ENCODE measurements at regions not wholly inside any gene's neighbourhood (a gene's known extent, or its start where the extent isn't known, plus 50 kb on each side); places are given as distances from the start of the nearest gene placed in this dataset.

DNA sequence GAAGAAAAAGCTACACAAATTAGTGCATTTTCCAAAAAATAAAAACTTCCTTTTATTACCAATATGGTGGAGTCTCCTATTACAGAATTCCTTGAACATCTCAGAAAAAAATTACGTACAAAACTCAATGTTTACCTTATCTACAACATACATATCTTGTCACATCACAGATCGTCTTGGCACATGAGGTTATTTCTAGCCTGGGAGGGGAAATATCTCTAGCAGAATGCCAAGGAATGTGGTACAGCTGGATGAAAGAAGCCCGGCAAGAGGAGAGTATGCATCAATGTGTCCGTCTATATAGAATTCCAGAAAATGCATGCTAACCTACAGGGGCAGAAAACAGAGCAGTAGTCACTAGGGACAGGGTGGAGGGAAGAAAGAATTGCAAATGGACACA, 443.8 kb downstream of the ZSWIM6 start:
- Histone ChIP-seq H3K4me1 (no peaks in the 10 kb centered on the region), H3K4me3 (replicated peaks in 1 of 3) (no peak overlapping the region), H3K27ac (no peak overlapping the region), H3K9me3 (no peaks in the 10 kb centered on the region), H3K36me3 (no peaks in the 10 kb centered on the region), H3K27me3 (no peaks in the 10 kb centered on the region)
- intact Hi-C loops (cut with DNase I): no loop called here
- DNase-seq: no peak
- WGBS, 2 donors: 85 to 86% methylated on average over 4 of the region's 4 CpGs
- TF ChIP-seq, protein P1, sequence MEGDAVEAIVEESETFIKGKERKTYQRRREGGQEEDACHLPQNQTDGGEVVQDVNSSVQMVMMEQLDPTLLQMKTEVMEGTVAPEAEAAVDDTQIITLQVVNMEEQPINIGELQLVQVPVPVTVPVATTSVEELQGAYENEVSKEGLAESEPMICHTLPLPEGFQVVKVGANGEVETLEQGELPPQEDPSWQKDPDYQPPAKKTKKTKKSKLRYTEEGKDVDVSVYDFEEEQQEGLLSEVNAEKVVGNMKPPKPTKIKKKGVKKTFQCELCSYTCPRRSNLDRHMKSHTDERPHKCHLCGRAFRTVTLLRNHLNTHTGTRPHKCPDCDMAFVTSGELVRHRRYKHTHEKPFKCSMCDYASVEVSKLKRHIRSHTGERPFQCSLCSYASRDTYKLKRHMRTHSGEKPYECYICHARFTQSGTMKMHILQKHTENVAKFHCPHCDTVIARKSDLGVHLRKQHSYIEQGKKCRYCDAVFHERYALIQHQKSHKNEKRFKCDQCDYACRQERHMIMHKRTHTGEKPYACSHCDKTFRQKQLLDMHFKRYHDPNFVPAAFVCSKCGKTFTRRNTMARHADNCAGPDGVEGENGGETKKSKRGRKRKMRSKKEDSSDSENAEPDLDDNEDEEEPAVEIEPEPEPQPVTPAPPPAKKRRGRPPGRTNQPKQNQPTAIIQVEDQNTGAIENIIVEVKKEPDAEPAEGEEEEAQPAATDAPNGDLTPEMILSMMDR (IDR thresholded peaks at IDR 0.05): no peak
- TF ChIP-seq POLR2A (IDR thresholded peaks at IDR 0.05): no peak

DNA sequence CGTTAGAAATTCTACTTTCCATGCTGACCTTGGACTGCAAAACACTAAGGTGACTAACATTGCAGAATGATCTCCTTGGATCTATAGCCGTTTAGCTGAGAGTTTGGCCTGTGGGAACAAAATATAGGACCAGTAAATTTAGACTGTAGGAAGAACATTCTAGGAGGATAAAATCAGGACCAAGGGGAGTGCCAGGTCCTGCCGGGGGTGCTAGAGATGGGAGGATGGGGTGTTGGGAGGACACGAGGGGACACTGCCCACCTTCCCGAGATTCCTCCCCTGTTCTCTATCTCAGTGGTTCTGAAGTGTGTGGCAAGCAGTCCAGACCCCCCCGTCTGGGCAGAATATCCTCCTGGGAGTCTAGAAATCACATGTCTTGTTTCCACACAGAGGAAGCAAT, 445.2 kb downstream of the ZSWIM6 start:
- Histone ChIP-seq H3K36me3 (no peaks in the 10 kb centered on the region), H3K4me1 (no peaks in the 10 kb centered on the region), H3K9me3 (no peaks in the 10 kb centered on the region), H3K27ac (no peak overlapping the region), H3K4me3 (replicated peaks in 1 of 3) (no peak overlapping the region), H3K27me3 (no peaks in the 10 kb centered on the region)
- TF ChIP-seq POLR2A (IDR thresholded peaks at IDR 0.05): no peak
- TF ChIP-seq, protein P1 (IDR thresholded peaks at IDR 0.05): no peak
- 54 to 55% methylated on average over 6 of the region's 6 CpGs for WGBS, 2 donors
- DNase-seq: no peak
- intact Hi-C loops (cut with DNase I): no loop called here

DNA sequence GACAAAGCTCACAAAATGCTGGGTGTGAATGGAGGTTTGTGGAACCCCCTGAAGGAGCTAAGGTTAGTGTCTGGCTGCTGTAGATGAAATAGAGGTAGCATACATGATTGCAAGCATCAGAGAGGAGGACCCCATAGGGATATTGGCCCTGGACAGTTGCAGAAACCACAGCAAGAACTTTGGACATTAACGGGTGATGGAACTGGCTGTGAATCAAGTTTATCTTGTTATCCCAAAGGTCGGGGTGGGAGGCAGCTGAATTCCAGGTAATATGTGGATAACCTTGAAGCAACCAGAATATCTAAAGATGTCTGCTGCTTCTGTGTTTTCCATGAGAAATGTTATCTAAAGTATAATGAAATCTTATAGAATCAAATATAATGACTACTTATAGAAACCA, 447.7 kb downstream of the ZSWIM6 start:
- 69 to 72% methylated on average over 2 of the region's 2 CpGs for WGBS, 2 donors
- H3K36me3 ChIP-seq: no peaks in the 10 kb centered on the region
- H3K9me3 ChIP-seq: no peaks in the 10 kb centered on the region
- H3K27me3 ChIP-seq: no peaks in the 10 kb centered on the region
- no peak overlapping the region for H3K4me3 ChIP-seq (replicated peaks in 1 of 3)
- DNase-seq: no peak
- H3K27ac ChIP-seq: no peak overlapping the region
- no peak for TF ChIP-seq POLR2A (IDR thresholded peaks at IDR 0.05)
- TF ChIP-seq, protein P1 (IDR thresholded peaks at IDR 0.05): no peak
- intact Hi-C loops (cut with DNase I): no loop called here
- peaks cover 11 to 12% of the 10 kb centered on the region in 2 donors for H3K4me1 ChIP-seq

GRCh38 chr5:61783481-61783880, 451.4 kb downstream of the ZSWIM6 start:
- no peaks in the 10 kb centered on the region for H3K27me3 ChIP-seq
- intact Hi-C loops (cut with DNase I): no loop called here
- peak; percentile 88 to 92 for DNase-seq
- H3K9me3 ChIP-seq: no peaks in the 10 kb centered on the region
- no peak overlapping the region for H3K4me3 ChIP-seq (replicated peaks in 1 of 3)
- peaks cover 11 to 12% of the 10 kb centered on the region in 2 donors for H3K4me1 ChIP-seq
- no peaks in the 10 kb centered on the region for H3K36me3 ChIP-seq
- 22 to 35% methylated on average over 2 of the region's 2 CpGs for WGBS, 2 donors
- peak overlapping the region; percentile 24 to 58 (median 41) for H3K27ac ChIP-seq
- TF ChIP-seq POLR2A (IDR thresholded peaks at IDR 0.05): no peak

- H3K27ac ChIP-seq: no peak overlapping the region
- no peak for TF ChIP-seq POLR2A (IDR thresholded peaks at IDR 0.05)
- TF ChIP-seq, protein P1 (IDR thresholded peaks at IDR 0.05): no peak
- no peak overlapping the region for H3K4me3 ChIP-seq (replicated peaks in 1 of 3)
- peaks cover 11 to 12% of the 10 kb centered on the region in 2 donors for H3K4me1 ChIP-seq
- WGBS, 2 donors: 46 to 57% methylated on average over 6 of the region's 6 CpGs
- intact Hi-C loops (cut with DNase I): no loop called here
- peak; percentile 22 to 57 for DNase-seq
- H3K9me3 ChIP-seq: no peaks in the 10 kb centered on the region
- no peaks in the 10 kb centered on the region for H3K27me3 ChIP-seq
- no peaks in the 10 kb centered on the region for H3K36me3 ChIP-seq
Measured at GRCh38 chr5:61784341-61784740, 452.3 kb downstream of the ZSWIM6 start.

- no peak for TF ChIP-seq POLR2A (IDR thresholded peaks at IDR 0.05)
- TF ChIP-seq, protein P1 (IDR thresholded peaks at IDR 0.05): no peak
- intact Hi-C loops (cut with DNase I): no loop called here
- no peak overlapping the region for H3K4me3 ChIP-seq (replicated peaks in 1 of 3)
- H3K36me3 ChIP-seq: no peaks in the 10 kb centered on the region
- DNase-seq: no peak
- H3K27ac ChIP-seq: no peak overlapping the region
- no peaks in the 10 kb centered on the region for H3K9me3 ChIP-seq
- 66 to 76% methylated on average over 2 of the region's 2 CpGs for WGBS, 2 donors
- H3K27me3 ChIP-seq: no peaks in the 10 kb centered on the region
- peaks cover 4 to 5% of the 10 kb centered on the region in 2 donors for H3K4me1 ChIP-seq
Measured at GRCh38 chr5:61788548-61788947, 456.5 kb downstream of the ZSWIM6 start.
